Astrocyte of the spinal cord (primary cell): ENCODE measurements at regions not wholly inside any gene's neighbourhood (a gene's known extent, or its start where the extent isn't known, plus 50 kb on each side); places are given as distances from the start of the nearest gene placed in this dataset.

Experiments
- DNase-seq: peaks from one replicate; pipeline ENCODE4 v3.0.0; 2011; ENCODE audit warnings: low read depth, low spot score
- H3K4me3 ChIP-seq: 2 replicates; pipeline ENCODE4 v1.5.1; 2011; ENCODE audit warnings: low read depth, mild to moderate bottlenecking, low read length, moderate library complexity
- in situ Hi-C: cut with HindIII; loops from 2 replicates; pipeline ENCODE4 v1.10.0; 2017; ENCODE audit warnings: low sequenced_read_pairs
- TF ChIP-seq, protein P1 (sequence below): IDR thresholded peaks from 2 replicates; pipeline ENCODE4 v1.5.1; 2012; ENCODE audit warnings: low read depth, mild to moderate bottlenecking, low read length, inconsistent platforms

DNA sequence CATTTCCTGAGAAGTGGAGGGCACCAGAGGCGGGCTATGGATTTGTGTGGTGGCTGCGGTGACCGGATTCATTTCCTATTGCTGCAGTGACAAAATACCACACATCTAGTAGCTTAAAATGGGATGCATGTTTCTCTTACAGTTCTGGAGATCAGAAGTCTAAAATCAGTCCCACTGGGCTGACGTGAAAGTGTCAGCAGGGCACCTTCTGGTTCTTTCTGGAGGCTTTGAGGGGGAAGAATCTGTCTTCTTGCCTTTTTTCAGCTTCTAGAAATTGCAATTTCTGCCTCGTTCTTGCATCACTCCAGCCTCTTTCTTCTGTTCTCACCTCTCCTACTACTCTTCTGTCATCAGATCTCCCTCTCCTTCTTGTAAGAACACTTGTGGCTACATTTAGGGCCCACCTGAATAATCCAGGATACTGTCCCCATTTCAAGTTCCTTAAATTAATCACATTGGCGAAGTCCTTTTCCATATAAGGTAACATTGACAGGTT is 111.2 kb downstream of the MARCHF4 start:
- H3K4me3 ChIP-seq = no peak overlapping the region
- no peak for DNase-seq
- in situ Hi-C loops = no loop called here
- TF ChIP-seq, protein P1, sequence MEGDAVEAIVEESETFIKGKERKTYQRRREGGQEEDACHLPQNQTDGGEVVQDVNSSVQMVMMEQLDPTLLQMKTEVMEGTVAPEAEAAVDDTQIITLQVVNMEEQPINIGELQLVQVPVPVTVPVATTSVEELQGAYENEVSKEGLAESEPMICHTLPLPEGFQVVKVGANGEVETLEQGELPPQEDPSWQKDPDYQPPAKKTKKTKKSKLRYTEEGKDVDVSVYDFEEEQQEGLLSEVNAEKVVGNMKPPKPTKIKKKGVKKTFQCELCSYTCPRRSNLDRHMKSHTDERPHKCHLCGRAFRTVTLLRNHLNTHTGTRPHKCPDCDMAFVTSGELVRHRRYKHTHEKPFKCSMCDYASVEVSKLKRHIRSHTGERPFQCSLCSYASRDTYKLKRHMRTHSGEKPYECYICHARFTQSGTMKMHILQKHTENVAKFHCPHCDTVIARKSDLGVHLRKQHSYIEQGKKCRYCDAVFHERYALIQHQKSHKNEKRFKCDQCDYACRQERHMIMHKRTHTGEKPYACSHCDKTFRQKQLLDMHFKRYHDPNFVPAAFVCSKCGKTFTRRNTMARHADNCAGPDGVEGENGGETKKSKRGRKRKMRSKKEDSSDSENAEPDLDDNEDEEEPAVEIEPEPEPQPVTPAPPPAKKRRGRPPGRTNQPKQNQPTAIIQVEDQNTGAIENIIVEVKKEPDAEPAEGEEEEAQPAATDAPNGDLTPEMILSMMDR = no peak

DNA sequence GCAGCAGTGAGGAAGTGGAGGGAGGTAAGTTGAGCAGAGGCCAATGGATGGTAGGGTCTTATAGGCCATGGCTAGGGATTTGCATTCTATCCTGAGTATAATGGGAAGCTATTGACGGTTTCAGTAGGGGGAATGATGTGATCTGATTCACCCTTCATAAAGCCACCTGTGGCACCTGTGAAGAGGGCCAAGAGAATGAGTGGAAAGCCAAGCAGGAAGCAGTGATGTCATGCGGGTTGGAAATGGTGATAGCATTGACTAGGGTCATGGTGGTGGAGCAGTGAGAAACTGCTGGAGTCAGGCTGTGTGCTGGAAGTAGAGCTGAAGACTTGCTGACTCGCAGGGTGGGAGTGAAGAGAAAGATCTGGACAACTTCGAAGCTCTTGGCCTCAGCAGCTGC is 111.7 kb downstream of the MARCHF4 start:
- in situ Hi-C loops = no loop called here
- H3K4me3 ChIP-seq = no peak overlapping the region
- DNase-seq = no peak
- TF ChIP-seq, protein P1 = no peak

DNA sequence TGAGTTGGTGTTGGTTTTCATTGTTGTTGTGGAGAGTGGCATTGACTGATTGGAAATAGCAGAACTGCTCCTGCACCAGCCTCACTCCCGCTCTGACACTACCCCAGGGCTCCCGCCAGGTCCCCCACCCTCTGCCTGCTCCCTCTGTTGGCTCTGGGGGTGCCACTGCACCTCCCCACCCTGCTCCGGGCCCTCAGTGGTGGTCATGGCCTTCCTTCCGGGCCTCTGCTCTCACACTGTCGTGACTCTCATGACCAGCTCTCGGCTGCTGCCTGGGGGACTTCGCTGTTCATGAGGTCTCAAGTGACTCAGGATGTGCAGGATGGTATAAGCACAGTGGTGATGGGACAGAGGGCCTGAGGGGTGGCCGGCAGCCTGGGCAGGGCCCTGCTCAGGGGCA is 113.2 kb downstream of the MARCHF4 start:
- TF ChIP-seq, protein P1 = no peak
- no peak overlapping the region for H3K4me3 ChIP-seq
- no peak for DNase-seq
- in situ Hi-C loops = no loop called here

DNA sequence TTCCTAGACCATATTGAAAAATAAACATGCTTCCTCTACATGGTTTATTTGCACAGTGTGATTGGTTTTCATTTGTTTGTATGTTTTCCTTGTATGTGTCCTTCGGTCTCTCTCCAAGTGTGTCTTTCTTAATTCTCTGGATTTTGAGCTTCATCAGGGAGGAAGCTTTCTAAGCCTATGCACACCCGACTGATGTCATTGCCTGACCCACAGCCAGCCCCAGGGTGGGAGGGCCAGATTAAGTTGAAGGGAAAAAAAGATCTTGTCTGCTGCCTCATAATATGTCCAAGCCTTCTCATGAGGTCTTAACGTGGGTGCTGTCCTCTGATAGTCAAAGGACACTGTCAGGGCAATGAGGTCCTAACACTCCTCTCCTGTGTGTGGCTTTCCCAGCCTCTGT is 115.2 kb downstream of the MARCHF4 start:
- DNase-seq = peak; percentile 8
- H3K4me3 ChIP-seq = no peak overlapping the region
- in situ Hi-C loops = no loop called here
- TF ChIP-seq, protein P1 = no peak
